Endothelial cell of umbilical vein (primary cell): ENCODE measurements at regions not wholly inside any gene's neighbourhood (a gene's known extent, or its start where the extent isn't known, plus 50 kb on each side); places are given as distances from the start of the nearest gene placed in this dataset.
"Not testable (repeated sequence)": the region's sequence is repeated elsewhere in the genome, so short reads cannot be mapped to it uniquely, and the experiment has no call there.

Experiments used
- BruUV-seq: library from RNA; stranded (reverse); fragments of 400-500 nt; replicated peaks from 2 replicates; lab custom pipeline; 2021; lab: Mats Ljungman, UMichigan
- CTCF ChIA-PET: fragments of 300-600, 350-600 bp; sonication (Branson Sonifier 250); formaldehyde crosslinking; loops from one replicate; lab custom pipeline; 2021; ENCODE audit warnings: antibody characterized with exemption, inconsistent platforms; lab: Charles Lee
- POLR2A ChIA-PET: fragments of 300-600, 350-600 bp; sonication (Branson Sonifier 250); formaldehyde crosslinking; loops from one replicate; lab custom pipeline; 2021; ENCODE audit warnings: antibody characterized with exemption, inconsistent platforms; lab: Charles Lee
- DNase-seq: peaks from one replicate; pipeline ENCODE4 v3.0.0-alpha.2; 2011; ENCODE audit warnings: low read depth, low spot score
- FAIRE-seq: peaks from 2 replicates; lab custom pipeline; 2011; peaks lifted over from hg19 to GRCh38; lab: Jason Lieb, UNC
- H2AFZ ChIP-seq: 2 replicates; pipeline ENCODE4 v1.6.0; 2012; ENCODE audit warnings: low read depth, low read length, control low read depth, inconsistent platforms
- H3K27ac ChIP-seq: 2 replicates; pipeline ENCODE4 v1.5.1; 2011; ENCODE audit warnings: low read depth, mild to moderate bottlenecking, control low read depth, low read length, moderate library complexity; ENCODE audit not compliant: insufficient read depth
- H3K27me3 ChIP-seq, 2 experiments: 2 replicates each; pipeline versions ENCODE4 v1.6.0 to v1.6.1; 2011; ENCODE audit warnings: low read length in 2 of 2, mixed read lengths in 1 of 2; ENCODE audit not compliant: control insufficient read depth in 2 of 2, insufficient read depth in 2 of 2
- H3K36me3 ChIP-seq, 2 experiments: 2 replicates in 1 of 2; 3 replicates in 1 of 2; pipeline ENCODE4 v1.5.1; 2011; ENCODE audit warnings: low read length in 2 of 2, mild to moderate bottlenecking in 1 of 2, moderate library complexity in 1 of 2; ENCODE audit not compliant: control insufficient read depth in 2 of 2, insufficient read depth in 2 of 2; ENCODE audit errors: extremely low read depth in 1 of 2
- H3K4me1 ChIP-seq: 3 replicates; pipeline ENCODE4 v1.5.1; 2011; ENCODE audit warnings: mild to moderate bottlenecking, low read length; ENCODE audit not compliant: control insufficient read depth, insufficient read depth; ENCODE audit errors: extremely low read depth
- H3K4me2 ChIP-seq: 2 replicates; pipeline ENCODE4 v1.6.1; 2011; ENCODE audit warnings: low read length, control low read depth, mixed read lengths; ENCODE audit not compliant: insufficient read depth
- H3K4me3 ChIP-seq, 3 experiments: fragments of 200-600 bp in 1 of 3; sonication (generic), shearing (Covaris generic) in 1 of 3; replicated peaks in 1 of 3; 2 replicates each; pipeline ENCODE4 v1.5.1; 2011 to 2016; ENCODE audit warnings: control low read depth in 3 of 3, low read length in 3 of 3, mild to moderate bottlenecking in 2 of 3, inconsistent platforms in 1 of 3, low read depth in 1 of 3, moderate library complexity in 1 of 3; ENCODE audit not compliant: insufficient read depth in 1 of 3
- H3K79me2 ChIP-seq: 2 replicates; pipeline ENCODE4 v1.6.0; 2012; ENCODE audit warnings: low read length, inconsistent platforms; ENCODE audit not compliant: control insufficient read depth, insufficient read depth
- H3K9ac ChIP-seq: replicated peaks from 2 replicates; pipeline ENCODE3; 2011; ENCODE audit warnings: low read length, control low read depth; ENCODE audit not compliant: insufficient read depth; ENCODE audit errors: extremely low read depth
- H3K9me1 ChIP-seq: replicated peaks from 3 replicates; pipeline ENCODE4 v1.6.0; 2011; ENCODE audit warnings: mild to moderate bottlenecking, low read length; ENCODE audit not compliant: control insufficient read depth, insufficient read depth; ENCODE audit errors: extremely low read depth
- H3K9me3 ChIP-seq: replicated peaks from 2 replicates; pipeline ENCODE4 v1.5.1; 2012; ENCODE audit warnings: low read length, inconsistent platforms; ENCODE audit not compliant: control insufficient read depth, insufficient read depth
- H4K20me1 ChIP-seq: replicated peaks from 2 replicates; pipeline ENCODE3; 2011; ENCODE audit warnings: mild to moderate bottlenecking, low read length; ENCODE audit not compliant: control insufficient read depth, insufficient read depth; ENCODE audit errors: extremely low read depth
- EZH2 ChIP-seq: IDR thresholded peaks from 2 replicates; pipeline ENCODE4 v1.6.1; 2012; ENCODE audit warnings: borderline replicate concordance, low read depth, mild to moderate bottlenecking, moderate library complexity, low read length, inconsistent platforms; ENCODE audit not compliant: severe bottlenecking
- FOS ChIP-seq: IDR thresholded peaks from 2 replicates; pipeline ENCODE4 v1.6.1; 2011; ENCODE audit warnings: mild to moderate bottlenecking, low read length, moderate library complexity, borderline replicate concordance; ENCODE audit not compliant: insufficient read depth
- GATA2 ChIP-seq: IDR thresholded peaks from 2 replicates; pipeline ENCODE4 v1.7.0; 2011; ENCODE audit warnings: low read depth, mild to moderate bottlenecking, moderate library complexity, mixed read lengths, low read length; ENCODE audit not compliant: insufficient read length, insufficient read depth
- JUN ChIP-seq: IDR thresholded peaks from 2 replicates; pipeline ENCODE4 v1.6.1; 2011; ENCODE audit warnings: borderline replicate concordance, low read depth; ENCODE audit not compliant: insufficient read length, insufficient read depth
- MAX ChIP-seq: IDR thresholded peaks from 2 replicates; pipeline ENCODE4 v1.6.1; 2011; ENCODE audit not compliant: insufficient read depth, insufficient read length
- MYC ChIP-seq: IDR thresholded peaks from one replicate; pipeline ENCODE4 v1.6.1; 2011; ENCODE audit warnings: mild to moderate bottlenecking, low read depth, low read length
- POLR2A ChIP-seq: IDR thresholded peaks from 2 replicates; pipeline ENCODE4 v1.6.1; 2012; ENCODE audit warnings: low read depth, mild to moderate bottlenecking, control low read depth, low read length
- POLR2AphosphoS5 ChIP-seq: IDR thresholded peaks from 2 replicates; pipeline ENCODE4 v1.6.1; 2012; ENCODE audit warnings: low read depth, mild to moderate bottlenecking, control low read depth, low read length, moderate library complexity; ENCODE audit not compliant: insufficient read depth
- dilution Hi-C: fragments of 300-500 bp; cut with MboI; formaldehyde crosslinking; loops from one replicate; pipeline ENCODE4 v1.15.0; 2019; ENCODE audit warnings: low sequenced_read_pairs; ENCODE audit not compliant: extremely low pct_ligation_motif_present
- intact Hi-C: fragments of 100-400 bp; cut with micrococcal nuclease; formaldehyde crosslinking; loops from one replicate; pipeline ENCODE4 v1.10.0; 2022
- TF ChIP-seq, protein P1 (sequence below), 2 donors: IDR thresholded peaks; 1 replicate in 1 of 2; 2 replicates in 1 of 2; pipeline ENCODE4 v1.5.1; 2011; ENCODE audit warnings: low read length in 2 of 2, mild to moderate bottlenecking in 2 of 2, moderate library complexity in 2 of 2, control low read depth in 1 of 2, inconsistent platforms in 1 of 2, low read depth in 1 of 2; ENCODE audit not compliant: insufficient read depth in 1 of 2; ENCODE audit errors: extremely low read depth in 1 of 2

- dilution Hi-C loops, H2AFZ ChIP-seq, BruUV-seq, H3K4me3 ChIP-seq, H3K4me2 ChIP-seq, H3K36me3 ChIP-seq, DNase-seq, H3K9ac ChIP-seq, H3K9me1 ChIP-seq, POLR2A ChIA-PET, H3K4me1 ChIP-seq, H3K9me3 ChIP-seq, H4K20me1 ChIP-seq, H3K79me2 ChIP-seq, H3K27ac ChIP-seq, H3K27me3 ChIP-seq, FAIRE-seq, intact Hi-C loops: not testable (repeated sequence)
- CTCF ChIA-PET, result interaction anchor here (6.0 kb wide), 1 partner anchor 258 kb away, joined by 153 read pairs; no protein-coding TSS in a partner anchor
These were observed 52.3 kb upstream of the LRRC30 start for GRCh38 chr18:7178568-7178967.

DNA sequence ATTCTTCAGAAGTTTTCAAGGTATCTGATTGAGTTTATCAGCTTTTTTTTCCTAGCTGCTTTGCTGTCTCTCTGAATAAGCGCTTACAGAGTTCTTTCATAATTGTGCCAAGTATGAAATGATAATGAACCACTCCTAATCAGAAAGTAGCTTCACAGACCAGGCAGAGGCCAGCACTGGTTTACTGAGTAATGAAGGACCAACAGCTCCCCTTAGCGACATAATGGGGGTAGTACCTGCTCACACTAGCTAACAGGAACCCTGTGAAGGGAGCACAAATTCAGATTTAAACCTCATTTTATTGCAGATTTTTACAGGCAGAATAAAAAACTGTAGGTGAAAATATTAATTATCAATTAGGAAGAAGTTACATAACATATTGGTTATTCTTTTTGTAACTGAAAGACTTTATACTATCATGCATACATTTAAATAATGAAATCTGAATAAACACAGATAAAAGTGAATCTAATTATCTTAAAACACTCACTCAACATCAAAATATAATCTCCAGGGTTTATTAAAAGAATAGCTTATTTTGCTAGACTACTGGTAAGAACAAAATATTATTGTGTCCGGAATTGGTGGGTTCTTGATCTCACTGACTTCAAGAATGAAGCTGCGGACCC, 53.7 kb upstream of the LRRC30 start:
- BruUV-seq, result no TSS peak
- TF ChIP-seq FOS (no peak), GATA2 (no peak), POLR2AphosphoS5 (no peak), MYC (no peak), MAX (no peak), JUN (no peak), EZH2 (no peak), POLR2A (no peak)
- TF ChIP-seq, protein P1, sequence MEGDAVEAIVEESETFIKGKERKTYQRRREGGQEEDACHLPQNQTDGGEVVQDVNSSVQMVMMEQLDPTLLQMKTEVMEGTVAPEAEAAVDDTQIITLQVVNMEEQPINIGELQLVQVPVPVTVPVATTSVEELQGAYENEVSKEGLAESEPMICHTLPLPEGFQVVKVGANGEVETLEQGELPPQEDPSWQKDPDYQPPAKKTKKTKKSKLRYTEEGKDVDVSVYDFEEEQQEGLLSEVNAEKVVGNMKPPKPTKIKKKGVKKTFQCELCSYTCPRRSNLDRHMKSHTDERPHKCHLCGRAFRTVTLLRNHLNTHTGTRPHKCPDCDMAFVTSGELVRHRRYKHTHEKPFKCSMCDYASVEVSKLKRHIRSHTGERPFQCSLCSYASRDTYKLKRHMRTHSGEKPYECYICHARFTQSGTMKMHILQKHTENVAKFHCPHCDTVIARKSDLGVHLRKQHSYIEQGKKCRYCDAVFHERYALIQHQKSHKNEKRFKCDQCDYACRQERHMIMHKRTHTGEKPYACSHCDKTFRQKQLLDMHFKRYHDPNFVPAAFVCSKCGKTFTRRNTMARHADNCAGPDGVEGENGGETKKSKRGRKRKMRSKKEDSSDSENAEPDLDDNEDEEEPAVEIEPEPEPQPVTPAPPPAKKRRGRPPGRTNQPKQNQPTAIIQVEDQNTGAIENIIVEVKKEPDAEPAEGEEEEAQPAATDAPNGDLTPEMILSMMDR (IDR thresholded peaks at IDR 0.05; ENCODE audit: extremely low read depth in 1 of 2, insufficient read depth in 1 of 2, low read depth in 1 of 2, low read length in 2 of 2), result peak; percentile 46 to 64
- Histone ChIP-seq H3K36me3 (no peaks in the 10 kb centered on the region), H3K79me2 (no peaks in the 10 kb centered on the region), H3K27me3 (no peaks in the 10 kb centered on the region), H3K4me2 (no peak overlapping the region), H3K9ac (no peak overlapping the region), H3K9me3 (no peaks in the 10 kb centered on the region), H4K20me1 (no peaks in the 10 kb centered on the region), H3K4me1 (no peaks in the 10 kb centered on the region), H3K4me3 (no peak overlapping the region), H3K9me1 (no peaks in the 10 kb centered on the region), H3K27ac (no peak overlapping the region), H2AFZ (no peak overlapping the region)
- ChIA-PET POLR2A (no interaction called here), CTCF (interaction anchor here (0.6 to 6.0 kb wide), 29 partner anchors 9 to 1309 kb away, joined by 3 to 153 read pairs (median 5); no protein-coding TSS in a partner anchor)
- dilution Hi-C loops, result no loop called here
- intact Hi-C loops, result loop anchor here (1.0 kb wide), 2 partner anchors 139 to 257 kb away; no protein-coding TSS in a partner anchor
- no peak for FAIRE-seq
- peak; percentile 49 for DNase-seq
